Right lobe of liver (tissue), 4 donors: ENCODE measurements at regions not wholly inside any gene's neighbourhood (a gene's known extent, or its start where the extent isn't known, plus 50 kb on each side); places are given as distances from the start of the nearest gene placed in this dataset.

Source experiments
- POLR2A ChIP-seq: fragments of 450-650 bp; IDR thresholded peaks from one replicate; pipeline ENCODE4 v1.6.1; 2017; ENCODE audit warnings: antibody characterized with exemption, mild to moderate bottlenecking
- TF ChIP-seq, protein P1 (sequence below), 4 donors: fragments of 200-600 bp in 3 of 4; fragments of 450-650 bp in 1 of 4; IDR thresholded peaks; one replicate each; pipeline versions ENCODE4 v1.5.1 to v1.8.0; 2016 to 2022; ENCODE audit warnings: antibody characterized with exemption in 4 of 4, mild to moderate bottlenecking in 2 of 4
- donor health status: DM: no; HTN: no; CAD: no.
- donor health status: DM: no; HTN: no; CAD: no.
- donor health status: DM: no; HTN: yes; CAD: no.

DNA sequence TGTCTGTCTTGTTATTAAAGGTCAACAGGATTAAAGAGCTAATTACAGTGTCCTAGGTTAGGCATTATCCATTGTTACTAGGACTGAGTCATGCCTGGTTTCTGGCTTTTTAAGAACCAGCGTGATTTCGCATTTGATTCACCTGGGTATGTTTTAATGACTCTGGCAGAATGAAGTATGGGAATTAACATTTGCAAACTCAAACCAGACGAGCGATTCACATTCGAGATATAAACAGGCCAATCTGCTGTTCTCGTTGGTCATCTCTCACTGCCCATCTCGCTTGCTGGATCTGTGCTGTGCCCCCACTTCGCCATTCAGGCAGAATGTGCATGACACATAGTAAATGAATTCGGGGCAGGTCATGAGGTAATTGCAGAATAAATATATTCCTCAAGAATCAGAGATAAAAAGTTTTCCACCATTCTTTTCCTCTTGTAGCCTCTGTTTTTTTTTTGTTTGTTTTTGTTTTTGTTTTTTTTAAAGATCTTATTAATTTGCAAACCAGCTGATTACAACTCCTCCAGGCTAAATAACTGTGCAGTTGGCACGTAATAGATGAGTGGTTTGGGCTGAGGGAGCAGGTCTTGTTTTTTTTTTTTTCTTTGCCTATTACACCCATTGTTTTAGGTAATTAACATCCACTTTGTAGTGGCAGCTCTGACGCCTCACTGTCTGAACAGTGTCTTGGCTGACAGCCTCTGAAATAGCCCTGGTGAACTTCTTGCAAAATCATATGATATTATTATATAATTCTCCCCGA is 313.5 kb upstream of the MSX2 start:
- TF ChIP-seq, protein P1, sequence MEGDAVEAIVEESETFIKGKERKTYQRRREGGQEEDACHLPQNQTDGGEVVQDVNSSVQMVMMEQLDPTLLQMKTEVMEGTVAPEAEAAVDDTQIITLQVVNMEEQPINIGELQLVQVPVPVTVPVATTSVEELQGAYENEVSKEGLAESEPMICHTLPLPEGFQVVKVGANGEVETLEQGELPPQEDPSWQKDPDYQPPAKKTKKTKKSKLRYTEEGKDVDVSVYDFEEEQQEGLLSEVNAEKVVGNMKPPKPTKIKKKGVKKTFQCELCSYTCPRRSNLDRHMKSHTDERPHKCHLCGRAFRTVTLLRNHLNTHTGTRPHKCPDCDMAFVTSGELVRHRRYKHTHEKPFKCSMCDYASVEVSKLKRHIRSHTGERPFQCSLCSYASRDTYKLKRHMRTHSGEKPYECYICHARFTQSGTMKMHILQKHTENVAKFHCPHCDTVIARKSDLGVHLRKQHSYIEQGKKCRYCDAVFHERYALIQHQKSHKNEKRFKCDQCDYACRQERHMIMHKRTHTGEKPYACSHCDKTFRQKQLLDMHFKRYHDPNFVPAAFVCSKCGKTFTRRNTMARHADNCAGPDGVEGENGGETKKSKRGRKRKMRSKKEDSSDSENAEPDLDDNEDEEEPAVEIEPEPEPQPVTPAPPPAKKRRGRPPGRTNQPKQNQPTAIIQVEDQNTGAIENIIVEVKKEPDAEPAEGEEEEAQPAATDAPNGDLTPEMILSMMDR (IDR thresholded peaks at IDR 0.05): no peak
- no peak for TF ChIP-seq POLR2A
